Neural cell (in vitro differentiated cells): ENCODE measurements at regions not wholly inside any gene's neighbourhood (a gene's known extent, or its start where the extent isn't known, plus 50 kb on each side); places are given as distances from the start of the nearest gene placed in this dataset.

Experiments
- CTCF ChIP-seq: fragments of 450-650 bp; IDR thresholded peaks from 2 replicates; pipeline ENCODE4 v1.5.1; 2014; ENCODE audit warnings: antibody characterized with exemption, mild to moderate bottlenecking, moderate library complexity; ENCODE audit not compliant: poor library complexity, severe bottlenecking
- EZH2 ChIP-seq: fragments of 200-600, 300-800 bp; shearing (Covaris generic), sonication (generic); IDR thresholded peaks from 2 replicates; pipeline ENCODE4 v1.6.1; 2014; ENCODE audit warnings: antibody characterized with exemption, low read length, borderline replicate concordance, mild to moderate bottlenecking; ENCODE audit not compliant: insufficient read depth, poor library complexity, severe bottlenecking
- MXI1 ChIP-seq: fragments of 450-650 bp; conservative IDR thresholded peaks from 2 replicates; pipeline ENCODE4 v1.6.1; 2014; ENCODE audit warnings: antibody characterized with exemption, mild to moderate bottlenecking; ENCODE audit not compliant: poor library complexity, severe bottlenecking
- POLR2AphosphoS5 ChIP-seq: IDR thresholded peaks from 2 replicates; pipeline ENCODE4 v1.6.1; 2012
- RAD21 ChIP-seq: fragments of 450-650 bp; conservative IDR thresholded peaks from 2 replicates; pipeline ENCODE4 v1.6.1; 2014; ENCODE audit warnings: antibody characterized with exemption, mild to moderate bottlenecking, moderate library complexity
- SMC3 ChIP-seq: fragments of 450-650 bp; conservative IDR thresholded peaks from 2 replicates; pipeline ENCODE4 v1.6.1; 2014; ENCODE audit warnings: antibody characterized with exemption, mild to moderate bottlenecking, moderate library complexity; ENCODE audit not compliant: poor library complexity

GRCh38 chr17:53696286-53696685 lies 126.4 kb upstream of the KIF2B start:
- TF ChIP-seq CTCF: no peak
- TF ChIP-seq POLR2AphosphoS5: no peak
- TF ChIP-seq MXI1: no peak
- no peak for TF ChIP-seq SMC3
- TF ChIP-seq RAD21: no peak
- TF ChIP-seq EZH2: no peak
